Retinal pigment epithelial cell (primary cell): ENCODE measurements at regions not wholly inside any gene's neighbourhood (a gene's known extent, or its start where the extent isn't known, plus 50 kb on each side); places are given as distances from the start of the nearest gene placed in this dataset.

Experiments
- DNase-seq: peaks from one replicate; pipeline ENCODE4 v3.0.0-alpha.2; 2010; ENCODE audit warnings: low read depth
- H3K4me3 ChIP-seq: 2 replicates; pipeline ENCODE4 v1.5.1; 2011; ENCODE audit warnings: mild to moderate bottlenecking, low read length, control low read depth, moderate library complexity
- TF ChIP-seq, protein P1 (sequence below): conservative IDR thresholded peaks from 2 replicates; pipeline ENCODE4 v1.5.1; 2011; ENCODE audit warnings: low read depth, low read length, control low read depth, inconsistent platforms

GRCh38 chr4:138686106-138686835 is 329.3 kb upstream of the NOCT start:
- TF ChIP-seq, protein P1, sequence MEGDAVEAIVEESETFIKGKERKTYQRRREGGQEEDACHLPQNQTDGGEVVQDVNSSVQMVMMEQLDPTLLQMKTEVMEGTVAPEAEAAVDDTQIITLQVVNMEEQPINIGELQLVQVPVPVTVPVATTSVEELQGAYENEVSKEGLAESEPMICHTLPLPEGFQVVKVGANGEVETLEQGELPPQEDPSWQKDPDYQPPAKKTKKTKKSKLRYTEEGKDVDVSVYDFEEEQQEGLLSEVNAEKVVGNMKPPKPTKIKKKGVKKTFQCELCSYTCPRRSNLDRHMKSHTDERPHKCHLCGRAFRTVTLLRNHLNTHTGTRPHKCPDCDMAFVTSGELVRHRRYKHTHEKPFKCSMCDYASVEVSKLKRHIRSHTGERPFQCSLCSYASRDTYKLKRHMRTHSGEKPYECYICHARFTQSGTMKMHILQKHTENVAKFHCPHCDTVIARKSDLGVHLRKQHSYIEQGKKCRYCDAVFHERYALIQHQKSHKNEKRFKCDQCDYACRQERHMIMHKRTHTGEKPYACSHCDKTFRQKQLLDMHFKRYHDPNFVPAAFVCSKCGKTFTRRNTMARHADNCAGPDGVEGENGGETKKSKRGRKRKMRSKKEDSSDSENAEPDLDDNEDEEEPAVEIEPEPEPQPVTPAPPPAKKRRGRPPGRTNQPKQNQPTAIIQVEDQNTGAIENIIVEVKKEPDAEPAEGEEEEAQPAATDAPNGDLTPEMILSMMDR = no peak
- DNase-seq = no peak
- H3K4me3 ChIP-seq = no peak overlapping the region

DNA sequence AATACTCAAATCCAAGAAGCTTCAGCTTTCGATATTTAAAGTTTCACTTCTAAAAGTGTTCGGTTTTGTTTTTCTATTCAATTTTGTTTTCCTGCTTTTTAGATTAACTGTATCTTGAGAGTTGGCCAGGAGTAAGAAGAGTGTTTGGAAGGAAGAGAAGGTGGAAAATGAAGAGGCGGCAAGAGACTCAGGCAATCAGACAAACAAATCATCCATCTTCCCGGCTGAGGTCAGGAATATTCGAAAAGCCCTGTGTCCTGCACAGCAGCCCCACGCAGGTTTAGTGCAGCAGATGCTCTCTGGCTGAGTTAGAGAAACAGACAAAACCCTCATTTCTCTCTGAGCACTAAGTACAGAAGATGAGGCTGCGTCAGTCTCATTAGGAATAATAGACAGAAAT is 330.3 kb upstream of the NOCT start:
- DNase-seq = no peak
- no peak overlapping the region for H3K4me3 ChIP-seq
- TF ChIP-seq, protein P1 = no peak

DNA sequence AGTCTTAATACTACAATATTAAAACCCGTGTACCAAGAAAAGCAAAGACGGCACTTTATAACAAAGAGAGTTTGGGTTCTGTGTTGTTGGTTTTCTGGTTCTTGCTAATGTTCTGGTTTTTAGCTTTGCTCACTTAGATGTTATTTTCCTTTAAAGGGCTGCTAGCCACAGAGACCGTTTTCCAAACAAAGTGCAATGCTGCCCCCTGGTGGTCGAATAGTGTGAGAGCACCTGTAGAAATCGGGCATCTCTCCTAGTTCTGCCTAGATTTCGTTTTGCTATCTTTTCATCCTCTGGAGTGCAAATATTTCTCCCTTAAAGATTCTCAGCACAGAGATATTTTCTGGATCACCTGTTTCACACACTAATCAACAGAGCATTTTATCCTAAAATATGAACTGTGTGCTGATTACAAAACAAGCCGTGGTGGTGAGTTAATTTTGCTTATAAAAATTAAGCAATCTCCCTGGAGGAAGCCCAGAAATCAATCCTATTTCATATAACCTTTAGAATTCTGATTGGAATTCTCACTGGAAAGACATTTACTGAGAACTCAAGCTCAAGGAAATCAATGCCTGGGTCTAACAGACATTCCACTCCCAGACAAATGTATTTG is 334.5 kb upstream of the NOCT start:
- H3K4me3 ChIP-seq = no peak overlapping the region
- DNase-seq = no peak
- TF ChIP-seq, protein P1 = peak; percentile 80

DNA sequence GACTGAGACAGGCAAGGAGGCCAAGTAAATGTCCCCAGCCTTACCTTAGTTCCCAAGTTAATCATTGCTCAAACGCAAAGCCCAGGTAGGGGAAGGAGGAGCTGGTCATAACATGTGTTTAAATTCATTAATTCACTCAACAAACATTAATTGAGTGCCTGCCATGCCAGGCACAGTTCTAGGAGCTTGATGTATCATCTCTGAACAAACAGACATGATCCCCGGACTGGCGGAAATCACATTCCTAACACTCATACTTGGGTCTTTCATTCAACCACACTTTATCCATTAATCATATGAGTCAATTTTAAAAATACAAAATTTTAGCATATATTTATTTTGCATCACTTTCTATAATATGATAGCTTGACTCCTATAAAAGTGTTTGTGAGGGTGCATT is 335.3 kb upstream of the NOCT start:
- no peak overlapping the region for H3K4me3 ChIP-seq
- DNase-seq = no peak
- TF ChIP-seq, protein P1 = no peak

- no peak for DNase-seq
- TF ChIP-seq, protein P1 = no peak
- H3K4me3 ChIP-seq = no peak overlapping the region
These were observed 336.4 kb upstream of the NOCT start for GRCh38 chr4:138678985-138679746.

DNA sequence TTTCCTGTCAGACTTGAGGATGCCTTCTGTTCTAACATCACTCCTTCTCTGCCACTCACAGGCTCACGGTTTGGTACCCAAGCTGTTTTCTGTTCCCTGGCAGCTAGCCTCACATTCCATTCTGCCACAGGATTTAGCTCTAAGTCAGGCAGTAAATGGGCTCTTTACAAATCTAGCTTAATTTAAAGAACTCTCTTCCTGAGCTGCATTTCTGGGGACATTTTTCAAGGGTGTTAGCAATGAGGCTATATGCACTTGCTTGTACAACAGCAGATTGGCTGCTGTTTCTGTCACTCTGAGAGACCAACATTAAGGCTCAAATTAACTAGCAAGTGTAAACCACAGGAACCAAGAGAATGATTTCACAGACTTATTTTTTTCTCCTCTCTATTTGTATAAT is 337.8 kb upstream of the NOCT start:
- peak; percentile 68 for DNase-seq
- TF ChIP-seq, protein P1 = no peak

DNA sequence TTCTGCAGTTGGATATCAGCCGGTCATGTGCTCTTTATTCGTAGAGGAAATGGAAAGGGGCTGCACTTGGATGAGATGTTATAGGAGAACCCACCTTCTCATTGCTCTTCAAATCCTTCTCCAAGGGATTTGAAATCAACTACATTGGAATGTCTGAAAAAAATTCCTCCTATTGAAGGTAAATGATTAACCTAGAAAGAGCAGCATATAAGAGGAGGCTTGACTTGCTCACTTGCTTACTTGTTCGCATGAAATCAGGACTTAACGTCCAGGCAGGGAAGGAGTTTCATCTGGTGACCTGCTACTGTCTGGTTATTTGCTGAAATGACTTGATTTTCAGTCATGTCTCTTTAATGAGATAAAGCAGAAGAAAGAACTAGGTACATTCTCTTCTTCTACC is 338.4 kb upstream of the NOCT start:
- no peak overlapping the region for H3K4me3 ChIP-seq
- DNase-seq = no peak
- TF ChIP-seq, protein P1 = no peak

More for the DNA sequence above, 337.8 kb upstream of the NOCT start:
- no peak overlapping the region for H3K4me3 ChIP-seq
